Sciatic nerve (tissue), 2 donors: ENCODE measurements at regions not wholly inside any gene's neighbourhood (a gene's known extent, or its start where the extent isn't known, plus 50 kb on each side); places are given as distances from the start of the nearest gene placed in this dataset.
A peak's percentile ranks its signal among the peaks of the same experiment; 100 is the strongest.

Experiments
- ATAC-seq: fragments of 200-7000 bp; cut with Tn5 transposase; one replicate; pipeline ENCODE4 v1.9.1; 2020; ENCODE audit warnings: mild to moderate bottlenecking, moderate library complexity
- DNase-seq: peaks from one replicate; pipeline ENCODE4 v3.0.0-alpha.2; 2020; ENCODE audit warnings: low spot score
- intact Hi-C: fragments of 100-400 bp; cut with DNase I; formaldehyde crosslinking; loops from one replicate; pipeline ENCODE4 v1.14.2; 2022
- donor health status: DM: no; HTN: no; CAD: no.
- donor health status: DM: no; HTN: no; CAD: no.

DNA sequence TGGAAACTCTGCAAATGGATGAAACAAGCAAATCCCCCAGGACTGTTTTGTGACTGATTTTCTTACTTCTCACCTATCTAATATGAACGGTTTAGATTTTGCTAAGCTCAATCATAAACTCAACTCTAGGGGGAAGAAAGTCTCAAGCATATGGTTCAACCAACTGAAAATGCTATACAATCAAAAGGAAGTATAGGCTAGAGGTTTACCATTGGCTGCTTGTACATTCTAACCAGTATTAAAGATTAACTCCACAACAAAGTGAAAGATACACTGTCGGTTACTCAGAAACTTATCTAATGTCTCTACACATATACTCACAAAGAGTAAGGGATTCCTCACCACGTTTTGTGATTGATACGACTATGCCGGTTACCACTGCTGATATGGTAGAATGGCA is 281.8 kb upstream of the SOX5 start:
- DNase-seq (no peak), ATAC-seq (no peak)
- intact Hi-C loops, result no loop called here

DNA sequence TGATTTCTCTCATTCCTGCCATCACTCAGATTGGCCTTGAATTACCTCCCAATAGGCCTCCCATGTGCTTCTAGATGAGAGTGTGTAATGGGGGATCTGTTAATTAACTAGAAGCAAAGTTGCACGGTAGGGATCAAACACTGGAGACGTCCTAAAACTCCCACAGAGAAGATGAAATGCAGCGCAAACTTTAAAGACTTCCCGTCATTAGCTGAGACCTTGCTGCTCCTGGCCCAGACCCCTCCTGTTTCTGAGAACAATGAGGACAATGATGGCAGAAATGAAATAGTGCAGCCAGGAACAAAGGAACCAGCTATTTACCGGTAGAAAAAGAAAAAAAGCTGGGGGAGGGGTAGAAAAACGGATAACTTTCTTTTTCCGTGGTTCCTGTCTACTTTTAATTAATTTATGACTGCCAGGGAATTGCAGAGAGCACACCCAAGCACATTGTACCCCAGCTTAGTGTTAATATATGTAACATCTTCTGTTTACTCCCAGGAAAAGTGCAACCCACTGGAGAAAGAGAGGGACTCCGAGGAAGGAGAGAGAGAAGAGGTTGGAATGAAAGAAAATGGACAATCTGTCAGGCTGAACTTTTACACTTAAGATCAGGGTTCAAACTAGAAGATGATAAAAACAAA is 280.7 kb upstream of the SOX5 start:
- DNase-seq, result no peak
- intact Hi-C loops, result no loop called here
- ATAC-seq, result no peak

DNA sequence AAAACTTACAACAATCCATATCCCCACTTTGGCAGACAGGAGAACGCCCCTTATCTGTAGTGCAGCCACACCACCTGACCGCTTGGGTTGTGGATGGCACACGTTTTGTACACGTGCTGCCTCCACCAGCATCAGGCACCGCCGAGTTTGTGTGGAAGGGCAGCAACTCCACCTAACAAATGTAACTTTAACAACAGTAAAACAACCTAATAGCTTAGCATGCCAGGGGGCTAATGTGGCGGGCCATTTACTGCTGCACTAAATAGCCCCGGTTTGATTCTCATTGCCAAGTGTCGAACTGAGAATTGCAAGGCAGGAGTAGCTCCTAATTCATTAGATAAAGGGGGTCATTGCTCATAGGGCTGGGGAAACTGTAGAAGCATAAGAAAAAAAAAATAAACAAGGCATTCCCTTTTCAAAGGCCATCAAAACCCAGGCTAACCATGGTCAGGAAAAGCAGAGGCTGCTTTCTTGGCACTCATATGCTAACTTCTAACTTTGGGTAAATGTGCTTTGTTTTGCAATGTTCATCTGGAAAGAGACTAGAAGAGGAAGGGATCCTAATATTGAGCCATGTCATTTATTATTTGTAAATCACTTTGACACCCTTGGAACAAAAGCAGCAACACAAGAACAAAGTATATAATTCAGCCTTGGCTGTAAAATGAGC is 279.7 kb upstream of the SOX5 start:
- DNase-seq (no peak), ATAC-seq (peak; percentile 73)
- intact Hi-C loops, result no loop called here

- intact Hi-C loops, result no loop called here
- DNase-seq (no peak), ATAC-seq (no peak)
These were observed 278.9 kb upstream of the SOX5 start for GRCh38 chr12:24228371-24228770.

- intact Hi-C loops, result no loop called here
- ATAC-seq, result no peak
- DNase-seq, result no peak
These were observed 278.1 kb upstream of the SOX5 start for GRCh38 chr12:24227551-24227950.

DNA sequence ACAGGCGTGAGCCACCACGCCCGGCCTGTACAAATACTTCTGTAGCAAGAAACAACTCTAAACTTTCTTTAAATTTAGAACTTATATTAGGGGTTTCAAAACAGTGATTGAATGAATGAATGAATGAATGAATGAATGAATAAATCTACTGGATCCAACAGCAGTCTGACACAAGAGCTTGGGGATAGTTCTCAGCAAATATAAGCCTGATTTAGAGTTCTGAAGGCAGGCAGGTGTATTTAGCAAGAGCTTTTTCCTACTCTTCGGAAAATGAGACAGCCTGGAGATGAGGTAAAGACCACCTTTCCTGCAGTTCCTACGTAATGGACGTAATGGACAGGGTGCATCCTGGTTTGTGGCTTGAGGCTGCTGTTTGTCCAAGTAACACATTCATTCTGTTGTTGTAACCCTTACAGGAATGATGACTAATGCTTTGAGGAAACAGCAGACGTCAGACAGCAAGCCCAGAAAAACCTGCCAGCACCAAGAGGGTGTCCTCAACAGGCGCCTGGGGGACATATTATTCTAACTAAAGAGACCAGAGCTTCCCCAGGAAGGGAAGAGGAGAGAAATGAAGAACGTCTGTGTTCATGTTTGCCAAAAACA is 277.4 kb upstream of the SOX5 start:
- ATAC-seq (peak; percentile 59), DNase-seq (no peak)
- intact Hi-C loops, result no loop called here

- intact Hi-C loops, result no loop called here
- ATAC-seq, result no peak
These were observed 274.9 kb upstream of the SOX5 start for GRCh38 chr12:24224401-24224800.

DNA sequence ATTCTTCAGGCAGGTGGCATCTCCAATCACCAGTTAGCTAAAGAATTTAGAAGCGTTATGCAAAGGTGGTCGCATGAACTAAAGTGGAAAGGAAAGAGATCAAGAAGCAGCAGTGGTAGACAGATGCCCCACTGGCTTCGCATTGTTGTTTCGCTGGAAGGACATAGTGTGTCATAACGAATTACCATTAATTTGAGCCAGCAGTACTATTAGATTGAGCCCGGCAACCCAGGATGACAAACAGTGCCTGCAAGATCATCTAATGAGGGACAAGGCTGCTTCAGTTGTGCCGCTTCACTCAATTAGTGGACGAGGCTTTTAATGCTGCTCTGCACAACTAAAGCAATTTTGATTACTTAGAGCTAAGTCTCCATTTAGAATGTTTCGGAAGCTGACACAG is 274.5 kb upstream of the SOX5 start:
- DNase-seq, result no peak

More at GRCh38 chr12:24224401-24224800, 274.9 kb upstream of the SOX5 start:
- no peak for DNase-seq

DNA sequence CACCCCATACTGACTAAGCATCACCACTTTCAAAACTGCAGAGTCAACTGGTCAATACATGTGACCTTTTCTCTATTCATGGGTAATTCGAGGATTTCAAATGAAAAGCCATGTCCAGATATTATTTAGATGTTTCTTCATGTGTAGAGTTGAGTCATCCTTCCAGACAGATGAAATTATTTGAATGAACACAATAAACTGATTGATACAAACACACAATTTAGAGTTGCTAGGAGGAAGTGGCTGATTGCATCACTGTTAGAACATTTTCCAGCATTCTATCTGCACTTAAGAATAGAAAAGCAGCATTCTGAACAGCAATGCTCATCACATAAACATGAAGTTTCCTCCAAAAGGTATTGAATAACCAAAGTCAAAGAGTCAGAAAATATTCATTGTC is 273.5 kb upstream of the SOX5 start:
- ATAC-seq (peak; percentile 62), DNase-seq (no peak)
- intact Hi-C loops, result no loop called here

More for the DNA sequence above, 274.5 kb upstream of the SOX5 start:
- no peak for ATAC-seq
- intact Hi-C loops, result no loop called here

GRCh38 chr12:24212496-24212895 is 263.0 kb upstream of the SOX5 start:
- intact Hi-C loops, result no loop called here
- ATAC-seq, result no peak
- DNase-seq, result no peak

GRCh38 chr12:24206621-24207020 is 257.2 kb upstream of the SOX5 start:
- DNase-seq (no peak), ATAC-seq (no peak)
- intact Hi-C loops, result no loop called here

DNA sequence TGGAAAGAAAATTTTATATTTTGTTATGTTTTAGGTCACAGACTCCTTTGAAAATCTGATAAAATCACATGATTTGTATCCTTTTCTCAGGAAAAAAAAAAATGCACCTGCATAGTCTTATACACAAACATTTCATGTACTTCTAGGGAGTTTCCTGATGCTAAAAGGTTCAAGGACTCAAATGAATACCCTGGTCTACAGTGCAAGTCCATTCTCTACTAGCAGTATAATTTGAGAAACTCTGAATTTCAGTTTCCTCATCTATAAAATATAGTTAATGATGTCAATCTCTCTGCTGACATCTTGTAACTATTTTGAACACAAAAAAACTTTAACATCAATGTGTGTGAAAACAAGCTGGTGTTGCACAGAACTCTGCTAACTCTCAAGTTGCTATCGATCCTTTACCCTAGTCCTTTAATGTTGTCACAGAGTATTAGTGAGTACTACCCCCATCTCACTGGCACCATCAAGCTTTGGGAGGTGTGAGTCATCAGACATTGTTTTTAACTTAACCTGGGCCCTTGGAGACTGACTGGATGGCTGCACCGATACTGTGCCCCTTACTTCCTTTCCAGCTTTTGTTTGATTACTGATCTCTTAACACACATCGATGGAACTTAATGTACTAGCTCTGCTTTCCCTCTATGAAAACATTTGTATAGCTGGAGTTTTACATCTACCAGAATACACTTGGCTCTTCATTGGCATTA is 251.9 kb upstream of the SOX5 start:
- no peak for DNase-seq
- no peak for ATAC-seq
- intact Hi-C loops, result no loop called here

GRCh38 chr12:24200010-24200409 is 250.5 kb upstream of the SOX5 start:
- DNase-seq, result no peak
- no peak for ATAC-seq
- intact Hi-C loops, result no loop called here

- ATAC-seq, result no peak
- DNase-seq, result no peak
- intact Hi-C loops, result no loop called here
These were observed 249.6 kb upstream of the SOX5 start for GRCh38 chr12:24198936-24199671.

DNA sequence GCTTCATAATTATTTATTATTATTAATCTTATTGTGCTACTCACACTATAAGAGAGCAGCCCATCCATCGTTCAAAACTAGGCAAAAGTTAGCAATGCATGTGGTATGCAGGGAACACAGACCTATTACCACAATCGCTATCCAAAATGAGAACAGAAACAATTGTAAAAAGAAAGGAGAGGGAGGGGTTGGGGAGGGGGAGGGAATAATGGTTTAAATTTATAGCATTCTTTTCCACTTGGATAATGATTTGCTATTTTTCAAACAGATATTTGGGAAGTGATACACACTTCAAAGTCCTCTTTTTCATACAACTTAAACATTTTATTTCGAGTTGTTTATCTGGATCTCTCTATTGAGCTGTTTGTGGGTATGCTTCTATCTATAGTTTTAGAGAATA is 248.6 kb upstream of the SOX5 start:
- intact Hi-C loops, result no loop called here
- ATAC-seq, result no peak
- DNase-seq, result no peak

DNA sequence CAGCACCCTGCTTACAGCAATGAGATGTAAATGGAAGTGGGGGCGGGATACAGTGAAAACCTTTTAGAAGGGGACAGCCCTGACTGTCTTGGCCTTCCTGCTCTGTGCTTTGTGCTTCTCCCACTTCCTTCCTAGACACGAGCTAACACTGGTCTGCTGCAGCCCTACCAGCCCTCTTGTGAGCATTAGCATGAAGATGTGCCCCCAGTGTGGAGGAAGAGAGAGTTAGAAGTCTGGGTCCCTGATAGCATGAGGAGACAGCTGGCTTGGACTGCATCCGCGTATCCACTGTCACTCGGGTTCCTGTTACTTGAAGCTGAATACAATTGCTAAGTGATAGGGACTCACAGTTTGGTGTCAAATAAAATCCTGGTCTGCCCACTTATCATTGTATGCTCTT is 248.1 kb upstream of the SOX5 start:
- intact Hi-C loops, result no loop called here
- DNase-seq (no peak), ATAC-seq (peak; percentile 20)

DNA sequence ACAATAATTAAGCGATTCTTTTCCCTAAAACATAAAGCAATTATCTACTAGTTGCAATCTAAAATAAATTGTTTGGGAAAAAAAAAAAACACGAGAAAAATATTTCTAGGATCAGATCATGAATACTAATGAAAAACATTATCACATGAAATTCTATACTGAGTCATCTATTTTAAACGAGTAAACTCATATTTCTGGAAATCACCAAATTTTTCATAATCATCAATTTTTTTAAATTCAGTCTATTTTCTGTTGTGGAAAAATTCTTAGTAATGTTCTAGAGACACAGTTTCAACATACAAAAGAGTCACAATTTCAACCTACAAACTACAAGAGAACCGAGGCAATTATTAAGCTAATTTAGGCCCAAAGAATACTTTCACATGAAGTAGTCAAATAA is 245.6 kb upstream of the SOX5 start:
- DNase-seq (no peak), ATAC-seq (no peak)
- intact Hi-C loops, result no loop called here

- no peak for DNase-seq
- intact Hi-C loops, result no loop called here
- ATAC-seq, result no peak
These were observed 241.6 kb upstream of the SOX5 start for GRCh38 chr12:24191117-24191516.

DNA sequence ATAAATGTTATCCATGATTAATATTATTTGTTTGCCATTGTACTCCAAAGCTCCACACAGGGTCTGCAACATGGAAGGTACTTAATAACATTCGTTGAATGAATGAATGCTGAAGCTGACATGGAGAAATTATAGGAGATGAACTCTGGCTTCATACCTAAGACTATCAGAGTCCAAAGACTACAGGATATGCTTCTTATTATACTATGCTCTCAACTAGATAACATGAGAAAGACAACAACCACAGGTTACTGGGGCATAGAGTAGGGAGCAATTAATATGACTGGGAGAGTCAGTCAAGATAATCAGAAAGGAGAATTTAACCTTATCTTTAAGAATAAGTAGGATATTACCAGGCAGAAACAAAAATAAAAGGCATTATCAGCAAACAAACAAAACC is 236.3 kb upstream of the SOX5 start:
- intact Hi-C loops, result no loop called here
- ATAC-seq (no peak), DNase-seq (no peak)
